ENCODE measurements at regions not wholly inside any gene's neighbourhood (a gene's known extent, or its start where the extent isn't known, plus 50 kb on each side); places are given as distances from the start of the nearest gene placed in this dataset.

DNA sequence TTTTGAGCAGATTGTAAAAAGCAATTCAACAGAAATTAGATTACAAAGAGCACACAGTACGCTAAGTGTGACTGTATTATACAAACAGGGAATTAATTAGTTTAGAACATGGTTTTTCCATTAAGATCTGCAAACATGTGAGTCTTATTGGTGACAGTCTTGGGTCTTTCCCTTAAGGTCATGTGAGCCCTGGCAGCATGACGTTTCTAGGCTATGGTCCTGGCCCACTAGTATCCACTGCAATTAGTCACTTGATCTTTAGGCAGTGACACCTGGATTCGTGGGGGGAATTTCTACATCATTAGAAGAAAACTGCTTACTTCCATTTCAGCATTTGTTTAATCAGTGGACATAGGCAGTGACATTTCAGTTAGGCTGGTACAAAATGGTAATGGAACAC, 360.2 kb upstream of the NR2F2 start:
- no peak for DNase-seq

DNA sequence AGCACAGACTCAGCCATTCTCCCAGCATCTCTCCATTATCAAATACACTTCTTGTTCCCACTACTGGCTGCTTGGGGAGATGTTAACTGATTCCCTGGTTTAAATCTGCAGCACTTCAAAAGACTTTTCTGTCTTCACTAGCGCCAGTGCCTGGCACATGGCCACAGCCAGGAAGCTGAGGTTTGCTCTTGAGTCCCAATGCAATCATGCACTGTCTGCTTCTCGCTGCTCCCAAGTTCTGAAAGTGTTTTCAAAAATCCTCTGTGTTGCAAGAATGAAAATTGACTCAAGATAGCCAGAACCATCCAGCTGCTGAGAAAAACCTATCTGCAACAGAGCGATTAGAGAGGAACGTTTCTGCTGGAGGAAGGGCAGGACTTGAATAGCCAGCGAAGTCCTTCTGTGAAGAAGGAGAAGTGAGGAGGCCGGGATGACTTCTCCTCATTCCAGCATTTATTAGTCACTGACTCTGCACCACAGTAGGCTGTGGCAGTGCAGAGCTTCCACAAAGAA, 358.4 kb upstream of the NR2F2 start:
- no peak for DNase-seq

DNA sequence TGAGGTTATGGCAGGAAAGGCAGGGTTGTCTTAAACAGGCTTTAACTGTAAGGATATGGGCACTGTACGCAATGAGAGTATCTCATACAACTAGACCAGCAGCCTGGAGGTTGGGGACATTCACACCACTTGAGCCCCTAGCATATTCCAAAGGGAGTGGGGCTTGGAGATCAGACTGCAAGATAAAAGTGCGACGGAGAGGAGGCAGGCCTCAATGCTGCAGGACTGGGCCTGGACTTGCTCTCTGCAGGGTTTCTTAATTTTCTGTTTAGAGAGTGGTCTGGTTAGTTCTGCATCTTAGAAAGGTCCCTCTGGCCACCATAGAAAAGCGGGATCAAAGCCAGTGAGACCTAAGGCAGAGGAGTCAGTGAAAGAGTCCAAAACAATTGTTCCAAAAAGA, 357.7 kb upstream of the NR2F2 start:
- DNase-seq, result no peak

DNA sequence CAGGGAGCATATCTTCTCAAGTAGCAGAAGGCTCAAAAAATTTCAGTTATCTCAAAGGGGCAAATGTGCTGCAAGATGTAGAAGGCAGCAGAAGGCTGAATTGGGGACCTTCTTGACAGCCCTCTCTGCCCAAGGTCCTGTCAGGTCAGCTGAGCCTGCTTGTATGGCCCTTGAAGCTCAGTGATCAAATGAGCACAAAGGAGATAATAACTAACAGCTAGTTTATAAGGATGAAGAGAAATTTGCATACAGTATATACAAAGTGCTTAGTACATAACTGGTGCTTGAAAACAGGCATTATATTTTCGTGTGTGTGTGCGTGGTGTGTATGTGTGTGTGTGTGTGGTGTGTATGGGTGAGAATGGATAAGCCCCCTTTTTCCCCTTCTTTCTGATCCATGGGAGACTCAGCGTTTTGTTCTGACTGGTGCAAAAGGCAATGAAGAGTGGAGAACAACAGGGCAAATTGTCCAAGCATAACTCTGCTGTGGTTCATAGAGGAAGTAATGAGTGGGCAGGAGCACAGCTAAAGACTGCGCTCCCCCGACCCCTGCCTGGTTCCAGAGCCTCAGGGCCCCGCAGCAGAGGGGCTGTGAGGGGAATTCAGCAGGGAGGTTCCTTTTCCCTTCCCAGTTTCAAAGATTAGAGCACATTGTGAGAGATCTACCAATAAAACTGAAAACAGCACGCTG, 356.8 kb upstream of the NR2F2 start:
- no peak for DNase-seq

DNA sequence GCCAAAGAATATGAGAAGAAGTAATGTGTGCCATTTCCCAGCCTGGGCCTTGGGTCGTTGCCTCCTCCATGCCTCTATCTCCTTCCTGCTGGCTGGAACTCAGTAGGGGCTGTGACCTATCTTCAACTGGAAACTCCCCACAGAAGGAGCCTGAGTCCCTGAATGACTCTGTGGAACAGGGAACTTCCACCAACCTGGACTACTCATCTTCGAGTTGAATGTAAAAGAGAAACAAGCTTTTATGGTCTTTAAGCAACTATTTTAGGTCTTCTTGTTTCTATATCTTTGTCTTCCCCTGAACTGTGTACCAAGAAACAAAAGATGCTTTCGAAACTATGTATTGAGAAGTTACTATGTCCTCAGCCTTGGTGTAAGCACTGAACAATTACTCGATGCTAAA, 355.3 kb upstream of the NR2F2 start:
- no peak for DNase-seq

DNA sequence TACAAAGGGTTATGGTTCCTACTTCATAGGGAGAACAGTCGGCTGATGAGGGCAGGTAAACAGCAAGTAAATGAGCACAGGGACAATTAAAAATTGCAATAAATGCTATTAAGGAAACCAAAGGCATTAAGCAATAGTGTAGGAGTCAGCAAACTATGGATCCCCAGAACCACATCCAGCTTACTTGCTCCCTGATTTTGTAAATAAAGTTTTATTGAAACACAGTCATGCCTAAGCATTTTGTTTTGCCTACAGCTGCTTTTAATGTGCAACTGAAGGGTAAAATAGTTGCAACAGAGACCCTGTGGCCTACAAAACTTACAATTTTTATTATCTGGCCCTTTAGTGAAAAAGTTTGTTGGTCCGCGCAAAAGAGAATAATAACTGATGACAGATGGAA, 351.2 kb upstream of the NR2F2 start:
- no peak for DNase-seq

DNA sequence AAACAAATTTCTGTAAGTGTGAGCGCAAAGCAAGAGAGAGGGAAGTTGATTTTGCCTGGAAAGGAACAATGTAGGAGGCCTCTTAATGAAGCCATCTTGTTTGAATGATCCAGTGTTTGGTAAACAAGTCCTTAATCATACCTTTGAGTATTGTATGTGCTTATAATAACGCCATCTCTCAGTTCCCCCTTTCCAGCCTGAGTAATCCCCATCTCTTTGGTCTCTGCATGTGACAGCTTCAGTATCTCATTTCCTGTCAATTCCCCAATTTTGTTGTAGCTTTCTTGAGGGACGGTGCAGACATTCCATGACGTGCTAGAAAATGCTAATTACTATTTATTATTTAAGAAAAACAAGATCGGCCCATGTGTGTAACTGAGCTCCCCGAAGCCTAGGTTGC, 349.3 kb upstream of the NR2F2 start:
- DNase-seq, result no peak

DNA sequence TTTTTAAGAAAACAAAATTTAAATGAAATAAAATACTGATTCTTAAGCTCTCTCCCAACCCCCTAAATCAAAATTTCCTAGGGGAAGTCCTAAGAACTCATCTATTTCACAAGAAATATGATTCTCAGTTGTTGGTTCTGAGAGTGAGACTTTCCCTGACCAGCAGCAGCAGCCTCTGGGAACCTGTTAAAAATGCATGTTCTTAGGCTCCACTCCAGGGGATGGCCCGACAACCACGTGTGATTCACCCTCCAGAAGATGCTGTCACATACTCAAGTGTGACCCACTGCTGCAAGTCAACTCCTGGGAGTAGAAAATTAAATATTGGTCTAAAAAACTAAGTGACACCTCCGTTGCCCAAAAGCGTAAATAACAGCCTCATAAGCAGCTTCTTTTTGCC, 343.2 kb upstream of the NR2F2 start:
- DNase-seq, result no peak

DNA sequence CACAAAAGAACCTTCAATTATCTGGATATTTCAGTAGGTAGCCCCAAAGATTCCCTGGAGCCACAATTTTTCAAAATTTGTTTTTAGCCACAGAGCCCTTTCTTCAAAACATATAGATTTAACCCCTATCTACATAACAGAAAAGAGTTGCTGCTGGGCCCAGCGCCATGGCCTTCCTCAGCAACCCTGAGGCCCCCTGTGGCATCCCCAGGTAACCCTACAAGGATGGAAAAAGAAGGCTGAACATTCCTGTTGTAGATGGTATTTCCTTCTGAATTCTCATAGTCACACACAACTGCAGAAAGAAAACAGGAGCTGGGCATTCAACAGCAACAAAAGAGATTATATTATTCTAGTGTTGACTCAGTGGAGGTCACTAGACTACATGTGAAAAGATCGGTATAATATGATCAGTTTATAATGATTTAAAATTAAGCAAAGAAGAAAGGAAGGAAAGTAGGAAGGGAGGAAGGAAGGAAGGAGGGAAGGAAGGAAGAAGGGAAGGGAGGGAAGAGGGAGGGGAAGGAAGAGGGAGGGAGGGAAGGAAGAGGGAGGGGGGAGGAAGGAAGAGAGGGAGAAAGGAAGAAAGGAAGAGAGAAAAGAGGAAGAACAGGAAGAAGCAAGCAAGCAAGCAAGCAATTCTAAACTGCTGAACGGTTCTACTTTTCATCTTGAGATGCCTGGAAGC, 342.5 kb upstream of the NR2F2 start:
- no peak for DNase-seq

DNA sequence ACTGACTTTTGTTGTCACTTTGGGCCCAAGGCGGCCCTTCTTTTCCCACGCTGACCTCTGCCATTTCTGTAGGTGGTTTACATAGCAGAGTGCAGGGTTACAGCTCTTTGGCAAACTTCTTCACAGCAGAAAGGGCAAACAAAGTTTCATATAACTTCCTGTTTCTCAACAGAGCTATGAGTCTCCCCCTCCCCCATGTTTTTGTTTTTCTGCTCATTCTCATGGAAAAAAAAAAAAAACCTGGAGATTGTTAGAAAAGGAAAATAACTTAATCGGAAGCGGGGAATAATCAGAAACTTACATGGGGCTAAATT, 342.0 kb upstream of the NR2F2 start:
- DNase-seq, result no peak

DNA sequence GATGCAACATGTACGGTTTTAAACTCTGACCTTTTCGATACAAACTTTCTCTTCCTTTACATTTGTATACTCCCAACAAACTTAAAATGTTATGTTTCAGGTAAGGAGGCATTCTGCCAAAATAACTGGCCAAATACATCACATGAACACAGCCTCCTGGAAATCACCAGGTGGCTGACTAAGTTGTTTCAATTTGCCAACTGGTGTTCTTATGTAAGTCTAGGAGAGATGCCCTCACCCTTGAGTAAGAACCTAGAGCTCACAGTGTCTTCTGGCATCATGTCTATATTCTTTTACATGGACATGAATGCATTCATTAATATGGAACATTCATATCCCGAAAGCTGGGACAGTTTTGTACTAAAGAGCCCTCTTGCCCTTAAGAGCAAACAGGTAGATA, 341.1 kb upstream of the NR2F2 start:
- no peak for DNase-seq

DNA sequence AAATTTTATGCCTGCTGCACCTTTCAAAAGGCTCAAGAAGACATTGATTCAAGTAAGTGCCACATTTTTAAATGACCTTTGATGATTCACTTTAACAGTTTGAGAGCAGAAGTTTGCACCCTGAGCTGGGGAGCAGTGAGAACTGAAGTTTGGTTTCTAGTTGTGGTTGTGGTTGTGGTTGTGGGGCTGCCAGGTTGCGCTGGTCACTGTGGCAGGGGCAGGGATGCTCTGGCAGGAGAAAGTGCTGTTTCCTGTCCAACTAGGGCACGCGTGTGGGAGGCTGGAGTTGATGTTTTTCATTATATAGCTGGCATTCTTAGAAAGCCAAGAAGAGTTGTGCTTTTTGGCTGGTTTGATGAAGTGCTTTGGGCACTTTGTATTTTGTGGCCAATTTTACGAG, 339.7 kb upstream of the NR2F2 start:
- no peak for DNase-seq

DNA sequence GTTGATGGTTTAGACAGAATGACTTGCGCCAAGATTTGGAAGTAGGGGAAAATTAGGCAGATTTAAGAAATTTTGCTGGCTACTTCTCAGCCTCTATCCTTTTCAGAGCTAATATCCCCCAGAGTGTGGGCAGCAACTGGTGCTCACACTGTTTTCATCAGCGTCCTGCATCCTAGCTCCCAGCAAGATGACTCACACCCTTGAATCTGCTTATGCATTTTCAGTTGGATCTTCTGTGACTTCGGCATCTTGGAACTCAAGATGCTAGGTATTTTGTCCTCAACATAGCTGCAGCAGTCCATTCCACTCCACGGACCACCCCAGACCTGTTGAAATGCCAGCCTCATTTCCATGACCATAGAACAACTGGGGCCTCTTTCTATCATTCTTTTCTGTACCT, 336.1 kb upstream of the NR2F2 start:
- DNase-seq, result no peak

DNA sequence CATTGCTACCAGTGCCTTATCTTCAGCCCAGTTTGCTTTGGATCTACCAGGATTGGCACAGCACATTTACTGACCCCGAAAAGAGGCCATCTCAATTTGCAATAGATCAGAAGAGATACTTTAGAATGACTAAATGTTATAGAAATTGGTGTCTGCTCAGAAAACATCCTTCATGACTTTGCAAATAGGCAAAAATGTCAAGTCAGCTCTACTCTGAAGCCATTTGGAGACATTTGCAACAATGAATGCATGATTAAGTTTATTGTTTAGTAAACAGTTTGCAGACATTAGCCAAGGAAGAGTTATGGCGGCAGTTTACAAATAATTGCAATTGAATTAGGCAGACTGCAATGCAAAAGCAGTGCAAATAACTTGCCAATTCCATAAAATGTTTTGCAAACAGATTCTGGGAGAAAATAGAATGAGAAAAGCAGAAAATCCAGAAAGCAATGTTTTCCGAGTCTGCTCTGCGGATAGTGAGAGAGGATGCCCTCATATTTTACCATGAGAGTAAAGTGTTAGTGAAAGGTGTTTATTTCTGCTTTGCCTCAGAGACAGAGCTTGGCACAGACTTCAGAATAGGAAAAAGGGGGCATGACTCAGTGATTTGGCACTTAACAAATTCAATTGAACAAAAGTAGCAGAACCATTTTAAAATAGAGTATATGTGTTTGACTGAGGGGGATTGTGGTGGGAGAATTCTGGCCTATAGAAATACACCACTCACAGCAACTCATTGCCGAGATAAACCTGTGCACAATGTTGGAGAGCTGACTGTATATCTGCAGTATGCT, 334.9 kb upstream of the NR2F2 start:
- DNase-seq, result no peak

DNA sequence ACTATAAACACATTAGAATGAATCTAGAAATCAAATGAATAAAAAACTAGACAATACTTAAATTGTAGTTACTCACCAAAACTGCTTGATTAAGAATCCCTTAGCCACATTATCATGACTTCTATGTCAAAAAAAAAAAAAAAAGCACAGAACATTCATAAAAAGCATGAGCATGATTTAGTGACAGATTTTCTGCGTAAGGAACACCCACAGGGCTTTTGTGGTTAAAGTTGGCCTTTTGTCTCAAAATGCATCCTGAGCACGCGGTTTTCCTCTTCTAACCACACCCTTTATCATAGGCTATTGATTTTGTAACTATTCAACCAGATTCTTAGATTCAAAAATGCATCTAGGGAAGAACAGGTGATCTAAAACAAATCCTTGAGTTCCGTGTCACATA, 334.0 kb upstream of the NR2F2 start:
- no peak for DNase-seq

DNA sequence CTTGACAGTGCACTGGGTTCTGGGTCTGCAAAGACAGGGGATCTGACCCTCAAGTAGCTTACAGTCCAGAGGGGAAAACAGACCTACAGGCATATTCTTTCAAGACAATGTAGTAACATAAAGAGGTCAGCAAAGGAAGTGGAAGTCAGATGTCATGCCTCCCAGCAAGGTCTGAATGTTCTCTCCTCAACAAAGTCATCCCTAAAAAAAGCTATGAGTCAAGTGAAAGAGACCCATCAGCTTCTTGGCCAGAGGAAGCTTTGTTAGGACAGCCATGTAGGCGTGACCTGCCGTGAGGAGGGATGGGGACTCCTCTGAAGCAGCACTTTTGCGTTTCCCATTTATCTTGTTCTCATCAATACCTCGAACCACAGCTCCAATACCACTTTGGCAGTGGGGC, 331.6 kb upstream of the NR2F2 start:
- DNase-seq, result no peak

DNA sequence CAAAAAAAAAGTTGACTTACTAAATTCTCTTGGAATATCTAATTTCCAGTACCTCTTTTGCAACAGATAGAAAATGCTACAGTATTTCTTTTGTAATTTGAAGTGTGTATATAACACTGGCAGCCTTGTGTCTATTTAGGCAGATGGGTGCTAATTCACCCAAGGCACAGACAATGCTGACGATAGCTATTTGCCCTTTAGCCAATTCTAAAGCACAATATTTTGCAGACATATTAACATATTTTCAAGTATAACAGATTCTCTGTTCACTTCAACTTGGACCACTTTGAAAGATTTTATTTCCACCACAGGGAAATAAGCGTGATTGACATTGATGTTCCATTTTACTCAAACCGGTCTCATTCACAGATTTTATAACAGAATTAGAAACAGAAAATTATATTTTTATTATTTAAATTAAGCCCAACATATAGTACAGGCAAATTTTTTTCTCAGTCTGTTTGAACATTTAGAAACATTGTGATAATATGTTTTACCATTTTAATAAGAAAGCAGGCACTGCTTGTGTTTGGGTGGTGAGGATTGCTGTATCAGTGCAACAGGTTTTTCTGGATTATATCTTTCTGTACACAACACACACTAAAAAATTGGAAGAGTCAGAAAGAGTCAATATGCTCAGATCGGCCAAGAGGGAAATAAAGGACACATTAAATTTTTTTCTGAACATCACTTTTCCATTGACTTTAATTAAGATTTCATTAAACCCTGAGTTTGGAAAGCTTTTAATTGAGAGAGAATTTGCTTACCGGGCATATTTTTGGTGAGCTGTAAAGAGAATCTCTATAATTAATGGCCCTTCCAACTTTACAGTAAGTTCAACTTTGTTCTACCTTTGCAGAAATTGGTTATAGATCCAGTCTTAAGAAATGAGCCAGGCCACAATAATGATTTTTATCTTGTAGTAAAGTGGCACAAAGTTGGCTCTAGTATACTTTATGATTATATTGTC, 327.3 kb upstream of the NR2F2 start:
- DNase-seq, result no peak

DNA sequence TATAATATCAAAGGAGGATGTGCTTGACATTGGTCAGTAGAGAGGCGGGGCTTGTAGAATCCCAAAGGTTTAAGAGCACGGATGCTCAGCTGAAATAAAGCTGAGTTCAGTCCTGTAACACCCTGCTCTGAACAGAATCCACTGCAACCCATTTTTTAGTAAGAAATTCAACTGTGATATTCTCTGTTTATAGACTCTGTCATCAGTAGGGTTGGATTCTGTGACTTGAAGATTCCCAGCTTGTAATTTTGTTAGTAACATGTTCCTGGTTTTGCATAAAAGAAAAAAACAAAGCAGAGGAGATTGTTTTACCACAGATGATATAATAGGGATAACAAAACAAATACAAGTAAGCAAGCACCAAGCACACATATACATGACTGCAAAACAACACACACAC, 324.6 kb upstream of the NR2F2 start:
- DNase-seq, result no peak

DNA sequence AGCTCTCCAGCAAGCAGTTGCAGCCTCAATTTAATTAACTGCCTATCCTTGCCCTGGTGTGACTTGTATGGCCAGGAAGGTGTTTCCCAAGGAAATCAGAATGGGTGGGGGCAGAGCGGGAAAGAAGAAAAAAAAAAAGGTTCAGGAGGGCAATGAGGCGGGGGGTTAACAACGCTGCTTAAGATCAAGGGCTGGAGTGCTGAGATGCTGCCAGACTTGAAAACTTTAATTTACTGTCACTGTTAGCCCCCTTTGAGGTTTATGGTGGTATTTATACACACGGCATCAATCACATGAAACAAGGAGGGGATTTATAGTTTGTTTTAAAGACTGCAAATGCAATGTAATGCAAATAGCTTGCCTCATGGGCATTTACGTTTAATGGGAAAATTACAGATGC, 319.4 kb upstream of the NR2F2 start:
- no peak for DNase-seq

DNA sequence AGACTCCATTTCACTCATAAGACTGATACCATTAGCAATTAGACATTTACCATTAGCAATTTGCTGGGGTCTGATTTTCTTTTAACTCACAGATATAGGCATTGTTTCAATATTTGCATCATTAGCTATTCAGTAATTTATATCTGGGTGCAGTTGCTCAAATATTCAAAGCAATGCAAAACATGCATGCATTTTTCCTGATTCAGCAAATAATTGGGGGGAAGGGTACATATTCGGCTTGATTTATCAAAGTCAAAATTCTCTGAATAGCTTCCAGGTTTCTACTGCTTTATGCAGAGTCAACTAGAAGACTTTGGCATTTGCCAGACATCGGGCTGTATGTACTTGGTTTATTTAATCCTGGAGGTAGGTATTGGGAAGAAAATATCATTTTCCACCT, 315.6 kb upstream of the NR2F2 start:
- no peak for DNase-seq

DNA sequence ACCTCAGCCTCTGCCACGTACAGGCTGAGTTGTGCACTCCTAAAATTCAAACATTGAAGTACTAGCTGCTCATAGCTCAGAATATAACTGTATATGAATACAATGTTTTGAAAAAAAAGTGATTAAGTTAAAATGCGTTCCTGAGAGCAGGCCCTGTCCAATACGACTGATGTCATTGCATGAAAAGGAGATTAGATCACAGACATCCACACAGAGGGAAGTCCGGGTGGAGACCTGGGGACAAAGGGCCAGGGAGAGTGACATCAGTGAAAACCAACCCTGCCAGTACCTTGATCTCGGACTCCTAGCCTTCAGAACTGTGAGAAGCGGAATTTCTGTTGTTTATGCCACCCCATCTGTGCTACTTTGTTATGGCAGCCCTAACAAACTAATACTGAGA, 311.4 kb upstream of the NR2F2 start:
- no peak for DNase-seq

DNA sequence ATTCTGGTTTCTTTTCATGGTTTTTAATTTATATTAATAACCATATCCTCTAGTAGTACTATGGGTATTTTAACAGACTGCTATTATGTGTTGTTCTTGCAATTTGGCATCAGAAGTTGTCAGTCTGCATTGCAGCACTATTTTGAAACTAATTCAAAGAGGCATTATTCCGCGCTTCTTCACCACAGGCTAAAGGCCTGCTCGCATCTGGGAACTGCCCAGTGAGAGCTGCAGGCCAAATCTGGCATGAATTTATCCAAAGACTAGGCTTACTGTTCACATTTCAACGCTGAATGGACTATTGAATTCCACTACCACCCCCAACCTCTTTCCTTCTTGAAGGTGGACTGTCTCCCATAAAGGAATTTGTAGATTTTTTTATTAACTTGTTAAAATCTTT, 310.4 kb upstream of the NR2F2 start:
- DNase-seq, result no peak

DNA sequence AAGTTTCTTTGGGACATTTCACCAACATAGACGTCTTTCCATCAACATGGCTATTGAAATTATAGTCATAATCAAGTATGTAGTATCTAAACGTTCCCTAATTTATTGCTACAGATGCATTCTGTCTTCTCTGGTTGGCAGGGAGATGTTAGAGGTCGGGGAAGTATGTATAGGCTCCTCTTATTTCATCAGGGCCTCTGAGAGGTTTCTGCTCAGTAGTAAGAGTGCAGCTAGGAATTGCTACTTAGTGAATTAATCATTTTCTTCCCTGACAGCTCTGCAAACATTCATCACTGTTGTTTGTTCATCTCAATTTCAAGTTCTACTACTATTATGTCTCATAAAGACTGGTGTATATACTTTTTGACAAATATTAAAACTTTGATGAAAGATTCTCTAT, 309.7 kb upstream of the NR2F2 start:
- DNase-seq, result no peak

Measured in NCI-H2081 treated with DMSO at 0.1 percent for 48 hours (cell line).